ENCODE measurements at regions not wholly inside any gene's neighbourhood (a gene's known extent, or its start where the extent isn't known, plus 50 kb on each side); places are given as distances from the start of the nearest gene placed in this dataset.

- no peaks in the 10 kb centered on the region for H3K36me3 Mint-ChIP-seq
- peaks cover 3% of the 10 kb centered on the region for H3K27me3 Mint-ChIP-seq
- no peaks in the 10 kb centered on the region for H3K9me3 Mint-ChIP-seq (ENCODE audit: low read depth)
- H3K27ac Mint-ChIP-seq = no peak overlapping the region
- H3K4me1 Mint-ChIP-seq (ENCODE audit: low read depth) = no peaks in the 10 kb centered on the region
- H3K4me3 Mint-ChIP-seq = no peak overlapping the region
Measured at GRCh38 chr14:101465795-101466448, 95.4 kb upstream of the DIO3 start.

- Mint-ChIP-seq H3K9me3 (ENCODE audit: low read depth) (no peaks in the 10 kb centered on the region), H3K27me3 (no peaks in the 10 kb centered on the region), H3K4me1 (ENCODE audit: low read depth) (no peaks in the 10 kb centered on the region), H3K36me3 (no peaks in the 10 kb centered on the region), H3K27ac (no peak overlapping the region), H3K4me3 (no peak overlapping the region)
Measured at GRCh38 chr14:101466456-101467180, 94.7 kb upstream of the DIO3 start.

GRCh38 chr14:101467181-101467926 lies 93.9 kb upstream of the DIO3 start:
- H3K9me3 Mint-ChIP-seq (ENCODE audit: low read depth) = no peaks in the 10 kb centered on the region
- no peaks in the 10 kb centered on the region for H3K27me3 Mint-ChIP-seq
- H3K4me3 Mint-ChIP-seq = no peak overlapping the region
- H3K36me3 Mint-ChIP-seq = no peaks in the 10 kb centered on the region
- no peak overlapping the region for H3K27ac Mint-ChIP-seq
- H3K4me1 Mint-ChIP-seq (ENCODE audit: low read depth) = no peaks in the 10 kb centered on the region

- H3K4me1 Mint-ChIP-seq (ENCODE audit: low read depth) = no peaks in the 10 kb centered on the region
- H3K27ac Mint-ChIP-seq = no peak overlapping the region
- no peaks in the 10 kb centered on the region for H3K9me3 Mint-ChIP-seq (ENCODE audit: low read depth)
- H3K4me3 Mint-ChIP-seq = no peak overlapping the region
- H3K27me3 Mint-ChIP-seq = no peaks in the 10 kb centered on the region
- no peaks in the 10 kb centered on the region for H3K36me3 Mint-ChIP-seq
Measured at GRCh38 chr14:101469382-101470247, 91.7 kb upstream of the DIO3 start.

GRCh38 chr14:101470266-101470665 lies 91.0 kb upstream of the DIO3 start:
- no peak overlapping the region for H3K27ac Mint-ChIP-seq
- H3K27me3 Mint-ChIP-seq = peaks cover 2% of the 10 kb centered on the region
- no peaks in the 10 kb centered on the region for H3K36me3 Mint-ChIP-seq
- H3K9me3 Mint-ChIP-seq (ENCODE audit: low read depth) = no peaks in the 10 kb centered on the region
- no peak overlapping the region for H3K4me3 Mint-ChIP-seq
- no peaks in the 10 kb centered on the region for H3K4me1 Mint-ChIP-seq (ENCODE audit: low read depth)

DNA sequence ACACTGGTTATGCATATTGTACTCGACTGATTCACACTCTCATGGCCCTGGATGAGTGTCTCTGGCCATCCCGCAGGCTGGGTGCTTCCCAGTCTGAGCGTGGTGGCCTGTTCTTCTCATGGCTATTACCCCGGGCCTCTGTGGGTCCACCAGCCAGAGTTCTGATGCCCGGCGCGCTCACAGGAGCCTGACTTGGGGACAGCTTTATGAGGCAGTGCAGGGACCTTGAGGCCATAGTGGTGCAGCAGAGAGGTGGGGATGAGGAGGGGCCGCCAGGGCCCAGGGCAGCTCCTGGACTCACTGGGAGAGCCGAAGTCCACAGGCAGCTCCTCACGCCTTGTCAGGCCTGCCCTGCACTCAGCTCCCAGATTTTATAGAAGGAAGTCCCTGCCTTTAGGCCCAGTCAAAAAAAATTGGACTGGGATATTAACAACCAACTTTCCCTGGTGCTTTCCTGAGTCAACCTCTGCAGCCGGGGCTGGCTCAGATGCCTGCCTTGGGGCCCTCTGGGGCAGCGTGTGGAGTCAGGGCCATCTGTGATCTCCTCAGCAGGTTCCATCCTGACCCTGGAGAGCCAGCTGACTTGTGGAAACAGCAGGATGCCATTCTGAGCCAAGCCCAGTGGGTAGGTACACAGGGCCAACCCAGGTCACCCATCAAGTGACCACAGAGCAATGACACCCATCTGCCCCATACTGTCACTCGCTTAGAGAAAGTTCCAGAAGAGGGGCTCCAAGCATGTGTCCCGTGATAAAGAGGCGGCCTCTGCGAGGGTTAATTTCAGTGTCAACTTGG lies 89.4 kb upstream of the DIO3 start:
- Mint-ChIP-seq H3K36me3 (no peaks in the 10 kb centered on the region), H3K9me3 (ENCODE audit: low read depth) (no peaks in the 10 kb centered on the region), H3K4me3 (no peak overlapping the region), H3K27ac (no peak overlapping the region), H3K27me3 (peaks cover 6% of the 10 kb centered on the region), H3K4me1 (ENCODE audit: low read depth) (no peaks in the 10 kb centered on the region)

- peaks cover 6% of the 10 kb centered on the region for H3K27me3 Mint-ChIP-seq
- no peaks in the 10 kb centered on the region for H3K9me3 Mint-ChIP-seq (ENCODE audit: low read depth)
- no peak overlapping the region for H3K4me3 Mint-ChIP-seq
- H3K27ac Mint-ChIP-seq = no peak overlapping the region
- no peaks in the 10 kb centered on the region for H3K4me1 Mint-ChIP-seq (ENCODE audit: low read depth)
- no peaks in the 10 kb centered on the region for H3K36me3 Mint-ChIP-seq
Measured at GRCh38 chr14:101472518-101472849, 88.8 kb upstream of the DIO3 start.

- Mint-ChIP-seq H3K4me3 (no peak overlapping the region), H3K4me1 (ENCODE audit: low read depth) (no peaks in the 10 kb centered on the region), H3K27me3 (peaks cover 8% of the 10 kb centered on the region), H3K9me3 (ENCODE audit: low read depth) (no peaks in the 10 kb centered on the region), H3K36me3 (no peaks in the 10 kb centered on the region), H3K27ac (no peak overlapping the region)
Measured at GRCh38 chr14:101473045-101473729, 88.1 kb upstream of the DIO3 start.

DNA sequence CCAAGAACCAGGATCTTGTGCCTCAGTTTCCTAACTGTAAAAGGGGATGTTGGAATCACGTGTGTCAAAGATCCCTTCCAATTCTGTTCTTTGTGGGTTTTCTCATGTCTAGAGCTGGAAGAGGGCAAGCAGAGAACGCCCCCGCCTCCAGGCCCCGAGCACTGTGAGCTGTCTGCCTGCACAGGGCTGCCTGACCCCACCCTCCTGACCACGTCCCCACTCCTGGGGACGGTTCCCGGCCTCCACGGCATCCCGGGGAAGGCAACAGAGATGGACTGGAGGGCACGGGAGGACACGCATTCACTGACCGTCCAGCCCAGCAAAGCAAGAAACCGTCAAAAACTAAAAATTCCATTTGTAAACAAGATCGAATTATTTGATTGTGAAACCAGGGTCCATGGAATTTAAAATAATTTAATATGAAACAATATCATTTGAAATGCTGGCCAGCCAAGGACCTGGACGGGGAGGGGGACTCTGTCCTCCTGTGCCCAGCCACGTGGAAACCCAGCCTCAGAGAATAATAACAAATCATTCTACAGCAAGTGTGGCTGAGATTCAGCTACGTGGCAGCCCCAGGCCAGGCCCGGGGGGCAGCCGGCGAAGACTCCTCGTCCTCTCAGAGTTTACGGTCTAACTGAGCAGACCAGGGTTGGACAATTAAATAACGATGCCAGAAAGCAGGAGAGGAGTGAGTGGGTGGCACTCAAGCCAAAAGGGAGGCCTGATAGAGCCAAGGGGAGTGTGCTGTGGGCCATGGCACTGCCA lies 87.3 kb upstream of the DIO3 start:
- Mint-ChIP-seq H3K4me3 (no peak overlapping the region), H3K36me3 (no peaks in the 10 kb centered on the region), H3K4me1 (ENCODE audit: low read depth) (no peaks in the 10 kb centered on the region), H3K9me3 (ENCODE audit: low read depth) (no peaks in the 10 kb centered on the region), H3K27me3 (peaks cover 8% of the 10 kb centered on the region), H3K27ac (no peak overlapping the region)

DNA sequence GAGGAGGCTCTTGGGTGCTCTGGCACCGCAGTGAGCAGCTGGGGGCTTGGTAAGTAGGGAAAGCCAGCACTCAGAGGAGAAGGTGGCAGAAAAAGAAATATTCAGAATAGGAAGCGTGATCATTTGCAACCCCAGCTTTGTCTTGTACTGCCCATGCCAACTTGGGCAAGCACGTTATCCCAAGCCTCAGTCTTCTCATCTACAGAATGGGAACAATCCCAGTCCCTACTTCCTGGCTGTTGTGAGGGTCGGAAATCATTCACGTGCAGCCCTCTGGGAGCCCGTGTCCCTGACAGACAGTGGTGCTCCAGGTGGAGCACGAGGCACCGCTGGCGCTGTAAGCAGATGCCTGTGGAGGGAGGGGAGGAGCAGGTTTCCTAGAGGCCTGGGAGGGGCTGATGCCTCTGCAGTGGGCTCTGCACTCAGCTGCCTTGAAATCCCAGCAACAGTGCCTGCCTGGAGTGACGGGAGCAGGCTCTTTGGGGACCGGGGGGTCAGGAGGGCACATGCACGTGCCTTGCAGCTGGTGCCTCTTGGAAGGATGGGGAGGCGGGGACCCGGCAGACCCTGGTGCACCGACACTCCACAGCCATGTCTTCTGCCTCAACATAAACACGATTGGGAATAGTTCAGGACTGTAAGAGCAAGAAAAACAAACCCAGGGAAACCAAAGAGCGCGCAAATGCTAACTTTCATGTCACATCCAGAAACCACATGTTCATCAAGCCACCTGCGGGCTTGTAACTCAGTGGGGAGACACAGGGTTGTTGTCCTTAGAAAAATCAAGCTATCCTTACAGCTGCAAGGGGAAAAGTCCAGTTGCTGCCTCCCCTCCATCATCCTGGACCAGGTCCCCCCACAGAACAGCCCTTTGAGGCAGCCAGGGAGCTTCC lies 86.5 kb upstream of the DIO3 start:
- Mint-ChIP-seq H3K4me3 (no peak overlapping the region), H3K4me1 (ENCODE audit: low read depth) (no peaks in the 10 kb centered on the region), H3K27ac (no peak overlapping the region), H3K9me3 (ENCODE audit: low read depth) (no peaks in the 10 kb centered on the region), H3K27me3 (peaks cover 13% of the 10 kb centered on the region), H3K36me3 (no peaks in the 10 kb centered on the region)

- Mint-ChIP-seq H3K4me1 (ENCODE audit: low read depth) (no peaks in the 10 kb centered on the region), H3K36me3 (no peaks in the 10 kb centered on the region), H3K4me3 (no peak overlapping the region), H3K27me3 (peaks cover 13% of the 10 kb centered on the region), H3K9me3 (ENCODE audit: low read depth) (no peaks in the 10 kb centered on the region), H3K27ac (no peak overlapping the region)
Measured at GRCh38 chr14:101475456-101476257, 85.6 kb upstream of the DIO3 start.

Data from activated naive CD8-positive, alpha-beta T cell (primary cell).